GM23248 (cell line): ENCODE measurements at regions not wholly inside any gene's neighbourhood (a gene's known extent, or its start where the extent isn't known, plus 50 kb on each side); places are given as distances from the start of the nearest gene placed in this dataset.

ENCODE experiments used
- EZH2 ChIP-seq: fragments of 200-600 bp; sonication (generic); IDR thresholded peaks from 2 replicates; pipeline ENCODE4 v1.6.1; 2018; ENCODE audit warnings: antibody characterized with exemption, mild to moderate bottlenecking; ENCODE audit not compliant: insufficient read depth, poor library complexity, severe bottlenecking
- EZH2phosphoT487 ChIP-seq: fragments of 200-600 bp; sonication (generic); IDR thresholded peaks from 2 replicates; pipeline ENCODE4 v1.6.1; 2018; ENCODE audit warnings: antibody characterized with exemption, moderate library complexity, mild to moderate bottlenecking, low read depth; ENCODE audit not compliant: insufficient read depth

DNA sequence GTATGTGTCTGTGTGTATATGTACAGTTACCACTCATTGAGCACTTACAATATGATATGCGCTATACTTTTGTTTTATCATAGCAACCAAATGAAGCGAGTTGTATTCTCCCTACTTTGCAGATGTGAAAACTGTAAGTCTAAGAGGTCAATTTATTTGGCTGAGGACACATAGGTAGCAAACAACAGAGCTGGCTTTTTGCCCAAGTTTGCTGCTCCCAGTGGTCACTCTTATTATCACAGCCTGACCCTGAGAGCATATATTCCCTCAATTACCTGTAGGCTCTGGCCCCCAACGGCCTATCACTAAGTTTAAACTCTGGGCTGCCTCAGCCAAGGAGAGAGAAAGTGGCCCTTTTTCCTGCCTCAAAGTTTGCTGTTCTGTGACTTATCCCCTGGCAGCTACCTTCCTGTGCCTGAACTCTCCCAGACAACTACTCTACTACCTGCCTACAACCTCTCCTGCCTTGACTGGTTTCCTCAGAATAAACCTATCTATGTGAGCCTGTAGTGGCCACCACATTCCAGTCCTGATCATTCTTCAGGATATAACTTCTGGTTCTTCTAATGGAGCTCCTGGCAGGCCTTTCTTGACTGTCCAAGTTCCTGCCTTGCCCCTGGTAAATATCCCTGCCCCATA, 221.8 kb downstream of the FRK start:
- TF ChIP-seq EZH2: no peak
- TF ChIP-seq EZH2phosphoT487: no peak
